ENCODE measurements at regions not wholly inside any gene's neighbourhood (a gene's known extent, or its start where the extent isn't known, plus 50 kb on each side); places are given as distances from the start of the nearest gene placed in this dataset.
"Not testable (repeated sequence)": the region's sequence is repeated elsewhere in the genome, so short reads cannot be mapped to it uniquely, and the experiment has no call there.

DNA sequence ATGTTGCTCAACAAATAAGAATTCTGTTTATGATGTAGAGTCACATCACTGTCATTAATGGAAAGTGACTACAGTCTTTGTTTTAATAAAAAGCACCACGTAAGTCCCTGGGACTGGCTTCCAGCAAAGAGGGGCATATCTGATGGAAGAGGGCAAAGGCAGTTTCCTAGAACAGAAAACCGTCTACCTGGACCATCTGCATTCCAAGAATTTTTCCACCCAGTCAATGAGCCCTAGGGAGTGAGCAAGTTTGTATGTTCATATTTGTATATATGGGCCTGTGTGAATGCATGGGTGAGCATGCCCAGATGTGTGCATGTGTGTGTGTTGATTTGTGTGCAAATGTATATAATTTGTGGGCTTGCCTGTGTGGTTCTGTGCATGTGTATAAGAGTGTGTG lies 156.8 kb upstream of the SEMA6A start:
- in situ Hi-C loops (cut with MboI; ENCODE audit: low sequenced_read_pairs, unreplicated experiment) = no loop called here
- TF ChIP-seq, protein P1, sequence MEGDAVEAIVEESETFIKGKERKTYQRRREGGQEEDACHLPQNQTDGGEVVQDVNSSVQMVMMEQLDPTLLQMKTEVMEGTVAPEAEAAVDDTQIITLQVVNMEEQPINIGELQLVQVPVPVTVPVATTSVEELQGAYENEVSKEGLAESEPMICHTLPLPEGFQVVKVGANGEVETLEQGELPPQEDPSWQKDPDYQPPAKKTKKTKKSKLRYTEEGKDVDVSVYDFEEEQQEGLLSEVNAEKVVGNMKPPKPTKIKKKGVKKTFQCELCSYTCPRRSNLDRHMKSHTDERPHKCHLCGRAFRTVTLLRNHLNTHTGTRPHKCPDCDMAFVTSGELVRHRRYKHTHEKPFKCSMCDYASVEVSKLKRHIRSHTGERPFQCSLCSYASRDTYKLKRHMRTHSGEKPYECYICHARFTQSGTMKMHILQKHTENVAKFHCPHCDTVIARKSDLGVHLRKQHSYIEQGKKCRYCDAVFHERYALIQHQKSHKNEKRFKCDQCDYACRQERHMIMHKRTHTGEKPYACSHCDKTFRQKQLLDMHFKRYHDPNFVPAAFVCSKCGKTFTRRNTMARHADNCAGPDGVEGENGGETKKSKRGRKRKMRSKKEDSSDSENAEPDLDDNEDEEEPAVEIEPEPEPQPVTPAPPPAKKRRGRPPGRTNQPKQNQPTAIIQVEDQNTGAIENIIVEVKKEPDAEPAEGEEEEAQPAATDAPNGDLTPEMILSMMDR (IDR thresholded peaks at IDR 0.05; ENCODE audit: borderline replicate concordance, control extremely low read depth, extremely low read depth, insufficient read depth, missing control alignments) = no peak
- no peak for DNase-seq (ENCODE audit: low spot score)

DNA sequence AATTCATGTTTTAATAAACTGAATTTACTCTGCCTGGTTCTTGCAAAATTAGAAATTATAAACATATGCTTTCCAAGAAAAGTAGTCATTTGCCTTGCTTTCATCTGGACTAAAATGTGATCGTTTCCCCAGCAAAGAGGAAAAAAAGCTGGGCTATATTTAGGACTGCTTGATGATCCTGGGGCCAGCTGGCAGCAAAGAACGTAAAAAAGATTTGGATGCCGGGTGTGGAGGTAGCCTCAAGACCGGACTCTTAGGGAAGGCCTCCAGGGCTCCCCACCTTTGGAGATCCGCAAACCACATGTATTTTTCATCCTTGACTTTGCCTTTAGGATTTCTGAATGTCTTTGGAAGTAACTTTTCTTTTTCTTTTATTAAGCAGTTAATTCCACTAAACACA lies 156.1 kb upstream of the SEMA6A start:
- in situ Hi-C loops (cut with MboI; ENCODE audit: low sequenced_read_pairs, unreplicated experiment) = no loop called here

GRCh38 chr5:116730185-116730584 lies 155.6 kb upstream of the SEMA6A start:
- DNase-seq (ENCODE audit: low spot score) = no peak
- TF ChIP-seq, protein P1 (IDR thresholded peaks at IDR 0.05; ENCODE audit: borderline replicate concordance, control extremely low read depth, extremely low read depth, insufficient read depth, missing control alignments) = no peak
- in situ Hi-C loops (cut with MboI; ENCODE audit: low sequenced_read_pairs, unreplicated experiment) = no loop called here

More for the DNA sequence above, 156.1 kb upstream of the SEMA6A start:
- no peak for DNase-seq (ENCODE audit: low spot score)
- TF ChIP-seq, protein P1 (IDR thresholded peaks at IDR 0.05; ENCODE audit: borderline replicate concordance, control extremely low read depth, extremely low read depth, insufficient read depth, missing control alignments) = no peak

- DNase-seq (ENCODE audit: low spot score) = no peak
- in situ Hi-C loops (cut with MboI; ENCODE audit: low sequenced_read_pairs, unreplicated experiment) = no loop called here
- TF ChIP-seq, protein P1 (IDR thresholded peaks at IDR 0.05; ENCODE audit: borderline replicate concordance, control extremely low read depth, extremely low read depth, insufficient read depth, missing control alignments) = no peak
These were observed 152.6 kb upstream of the SEMA6A start for GRCh38 chr5:116727248-116727647.

DNA sequence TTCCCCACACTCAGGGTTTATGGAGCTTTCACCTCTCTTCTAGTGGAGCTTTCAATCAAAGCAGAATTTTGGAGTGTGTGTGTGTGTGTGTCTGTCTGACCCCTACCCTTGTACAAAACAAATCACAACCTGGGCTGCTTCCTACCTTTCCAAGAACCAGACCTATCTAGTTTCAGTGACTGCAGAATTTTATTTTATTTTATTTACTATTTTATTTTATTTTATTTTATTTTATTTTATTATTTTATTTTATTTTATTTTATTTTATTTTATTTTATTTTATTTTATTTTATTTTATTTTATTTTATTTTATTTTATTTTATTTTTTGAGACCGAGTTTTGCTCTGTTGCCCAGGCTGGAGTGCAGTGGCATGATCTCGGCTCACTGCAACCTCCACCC lies 151.6 kb upstream of the SEMA6A start:
- in situ Hi-C loops (cut with MboI; ENCODE audit: low sequenced_read_pairs, unreplicated experiment); DNase-seq (ENCODE audit: low spot score): not testable (repeated sequence)

- no peak for DNase-seq (ENCODE audit: low spot score)
- in situ Hi-C loops (cut with MboI; ENCODE audit: low sequenced_read_pairs, unreplicated experiment) = no loop called here
- TF ChIP-seq, protein P1 (IDR thresholded peaks at IDR 0.05; ENCODE audit: borderline replicate concordance, control extremely low read depth, extremely low read depth, insufficient read depth, missing control alignments) = no peak
These were observed 150.3 kb upstream of the SEMA6A start for GRCh38 chr5:116724971-116725370.

GRCh38 chr5:116722651-116723050 lies 148.0 kb upstream of the SEMA6A start:
- TF ChIP-seq, protein P1 (IDR thresholded peaks at IDR 0.05; ENCODE audit: borderline replicate concordance, control extremely low read depth, extremely low read depth, insufficient read depth, missing control alignments) = no peak
- no peak for DNase-seq (ENCODE audit: low spot score)
- in situ Hi-C loops (cut with MboI; ENCODE audit: low sequenced_read_pairs, unreplicated experiment) = no loop called here
